ENCODE measurements at regions not wholly inside any gene's neighbourhood (a gene's known extent, or its start where the extent isn't known, plus 50 kb on each side); places are given as distances from the start of the nearest gene placed in this dataset.

GRCh38 chr1:223006917-223007648 lies 136.0 kb downstream of the TLR5 start:
- no peak for DNase-seq (ENCODE audit: low read depth, low spot score)
- in situ Hi-C loops (cut with HindIII; ENCODE audit: low pct_unique_long_range_greater_than_20kb, low sequenced_read_pairs): no loop called here

GRCh38 chr1:223007935-223008334 lies 135.1 kb downstream of the TLR5 start:
- in situ Hi-C loops (cut with HindIII; ENCODE audit: low pct_unique_long_range_greater_than_20kb, low sequenced_read_pairs): no loop called here
- no peak for DNase-seq (ENCODE audit: low read depth, low spot score)

DNA sequence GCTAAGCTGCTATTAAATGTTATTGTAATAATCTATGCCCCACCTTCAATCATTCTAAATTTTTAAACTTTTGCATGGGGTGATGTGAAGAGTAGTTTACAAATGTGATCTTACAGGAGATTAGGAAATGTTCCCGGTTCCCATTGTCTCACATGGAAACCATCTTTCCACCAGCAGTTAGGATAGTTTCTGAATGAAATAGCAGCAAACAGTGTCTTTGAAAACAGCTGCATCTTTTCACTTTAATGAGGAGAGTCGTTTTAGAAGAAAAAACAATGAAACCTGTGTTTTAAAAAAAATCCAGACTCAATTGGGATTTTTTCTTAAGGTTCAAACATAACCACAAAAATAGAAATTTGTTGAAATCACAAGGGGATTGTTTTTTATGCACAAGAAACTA lies 134.2 kb downstream of the TLR5 start:
- no peak for DNase-seq (ENCODE audit: low read depth, low spot score)

DNA sequence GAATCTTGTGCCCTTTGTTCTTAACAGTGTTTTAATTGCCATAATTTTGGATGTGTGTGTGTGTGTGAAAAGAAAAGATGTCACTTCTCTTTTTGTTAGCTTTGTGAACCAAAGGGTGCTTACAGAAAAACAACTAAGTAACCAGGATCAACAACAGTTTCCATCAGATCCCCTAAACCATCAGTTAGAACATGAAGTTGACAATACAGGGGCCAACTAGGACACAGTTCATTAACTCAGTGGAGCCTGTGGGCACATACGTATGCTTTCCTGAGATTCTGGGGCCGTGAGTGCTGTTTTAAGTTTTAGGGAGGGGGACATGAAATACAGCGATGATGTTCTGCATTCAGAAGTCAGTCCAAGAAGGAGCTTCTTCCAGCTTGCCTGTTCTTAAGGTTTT lies 133.6 kb downstream of the TLR5 start:
- in situ Hi-C loops (cut with HindIII; ENCODE audit: low pct_unique_long_range_greater_than_20kb, low sequenced_read_pairs): no loop called here
- DNase-seq (ENCODE audit: low read depth, low spot score): no peak

More for the DNA sequence above, 134.2 kb downstream of the TLR5 start:
- in situ Hi-C loops (cut with HindIII; ENCODE audit: low pct_unique_long_range_greater_than_20kb, low sequenced_read_pairs): no loop called here

DNA sequence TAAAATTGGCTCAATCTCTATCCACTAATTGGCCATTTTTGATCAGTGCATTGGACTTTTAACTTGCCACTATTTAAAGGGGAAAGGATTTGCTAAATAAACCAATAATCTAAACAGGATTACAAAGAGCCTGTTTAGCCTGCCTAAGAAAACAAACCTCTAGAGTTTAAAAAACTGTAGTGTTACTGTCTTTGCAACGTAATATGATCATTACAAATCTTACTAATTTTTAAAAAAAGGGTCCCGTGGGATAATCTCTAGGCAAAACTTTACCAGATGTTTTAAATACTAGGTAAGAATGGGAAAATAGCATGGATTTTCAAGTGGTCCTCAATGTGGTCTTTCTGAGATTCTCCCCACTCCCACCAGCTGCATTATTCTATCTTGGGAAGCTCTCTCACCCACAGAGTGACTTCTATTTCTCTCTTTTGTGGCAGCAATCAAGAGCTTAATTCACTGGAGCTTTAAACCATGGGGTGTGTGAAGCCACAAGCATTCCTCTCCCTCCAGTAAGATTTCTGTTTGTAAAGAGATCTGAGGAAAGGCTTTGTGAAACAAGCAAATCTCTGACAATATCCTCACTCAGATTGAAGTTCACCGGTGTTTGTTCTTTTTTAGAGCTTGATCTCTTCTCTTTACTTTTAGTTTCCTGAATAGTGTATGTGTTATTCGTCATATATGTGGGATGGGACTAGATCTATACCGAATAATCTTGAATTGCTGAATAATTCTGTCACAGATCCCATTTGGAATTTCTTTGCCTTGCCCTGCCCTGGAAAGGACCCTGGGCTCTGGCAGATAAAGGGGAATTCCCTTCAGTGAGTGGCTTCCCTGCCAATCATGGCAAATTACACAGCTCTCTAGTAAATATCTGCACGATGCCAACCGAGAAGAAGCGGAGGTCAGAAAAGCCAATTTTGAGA lies 132.2 kb downstream of the TLR5 start:
- peak; percentile 66 for DNase-seq (ENCODE audit: low read depth, low spot score)
- in situ Hi-C loops (cut with HindIII; ENCODE audit: low pct_unique_long_range_greater_than_20kb, low sequenced_read_pairs): no loop called here

DNA sequence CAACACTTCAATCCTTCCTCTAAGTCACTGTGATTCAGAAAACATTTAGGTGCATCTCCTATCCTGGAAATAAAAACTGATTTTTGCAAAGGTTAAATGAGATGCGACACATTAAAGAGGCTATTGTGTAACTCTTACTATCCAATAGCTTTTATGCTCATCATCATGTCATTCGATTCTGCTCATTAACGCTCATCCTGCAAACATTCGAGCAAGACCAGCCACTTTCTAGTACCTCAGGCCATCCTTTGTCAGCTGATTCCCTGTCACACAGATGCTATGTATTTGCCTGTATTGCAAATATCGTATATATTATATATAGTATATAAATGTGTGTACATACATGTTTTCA lies 131.6 kb downstream of the TLR5 start:
- in situ Hi-C loops (cut with HindIII; ENCODE audit: low pct_unique_long_range_greater_than_20kb, low sequenced_read_pairs): no loop called here
- no peak for DNase-seq (ENCODE audit: low read depth, low spot score)

DNA sequence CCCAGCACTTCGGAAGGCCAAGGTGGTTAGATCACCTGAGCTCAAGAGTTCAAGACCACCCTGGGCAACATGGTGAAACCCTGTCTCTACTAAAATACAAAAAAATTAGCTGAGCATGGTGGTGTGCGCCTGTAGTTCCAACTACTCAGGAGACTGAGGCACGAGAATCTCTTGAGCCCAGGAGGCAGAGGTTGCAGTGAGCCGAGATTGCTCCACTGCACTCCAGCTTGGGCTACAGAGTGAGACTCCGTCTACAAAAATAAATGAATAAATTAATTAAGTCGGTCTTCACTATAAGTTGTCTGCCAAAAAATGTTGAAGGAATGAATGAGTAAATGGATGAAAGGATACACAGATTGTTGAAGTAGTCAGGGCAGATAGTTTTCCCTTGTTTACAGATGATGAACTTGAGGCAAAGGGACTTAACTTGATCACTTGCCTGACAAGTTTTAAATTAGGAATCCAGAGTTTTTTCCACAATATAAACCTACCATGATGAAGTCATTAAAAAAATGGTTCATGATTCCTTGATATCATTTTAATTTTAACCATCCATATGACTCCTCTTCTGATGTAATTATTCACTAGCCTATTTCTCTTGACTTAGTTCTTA lies 130.8 kb downstream of the TLR5 start:
- in situ Hi-C loops (cut with HindIII; ENCODE audit: low pct_unique_long_range_greater_than_20kb, low sequenced_read_pairs): no loop called here
- no peak for DNase-seq (ENCODE audit: low read depth, low spot score)

DNA sequence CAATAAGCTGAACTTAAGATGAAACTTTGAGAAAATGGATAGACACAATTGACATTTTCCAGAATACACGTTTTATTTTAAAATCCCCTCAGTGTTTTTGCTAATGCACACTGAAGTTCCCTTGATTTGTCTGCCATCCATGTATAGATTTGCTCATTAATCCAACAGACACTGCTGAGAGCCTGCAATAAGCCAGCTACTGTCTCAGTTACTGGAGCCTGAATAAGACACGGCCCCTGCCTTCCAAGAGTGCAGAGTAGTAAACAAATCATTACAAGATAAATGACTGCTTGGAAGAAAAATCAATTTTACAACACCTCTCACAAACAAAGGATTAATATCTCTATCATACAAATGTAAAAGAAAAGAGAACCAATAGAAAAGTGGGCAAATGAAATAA lies 130.1 kb downstream of the TLR5 start:
- DNase-seq (ENCODE audit: low read depth, low spot score): no peak
- in situ Hi-C loops (cut with HindIII; ENCODE audit: low pct_unique_long_range_greater_than_20kb, low sequenced_read_pairs): no loop called here

GRCh38 chr1:223014142-223014873 lies 128.7 kb downstream of the TLR5 start:
- DNase-seq (ENCODE audit: low read depth, low spot score): no peak
- in situ Hi-C loops (cut with HindIII; ENCODE audit: low pct_unique_long_range_greater_than_20kb, low sequenced_read_pairs): no loop called here

DNA sequence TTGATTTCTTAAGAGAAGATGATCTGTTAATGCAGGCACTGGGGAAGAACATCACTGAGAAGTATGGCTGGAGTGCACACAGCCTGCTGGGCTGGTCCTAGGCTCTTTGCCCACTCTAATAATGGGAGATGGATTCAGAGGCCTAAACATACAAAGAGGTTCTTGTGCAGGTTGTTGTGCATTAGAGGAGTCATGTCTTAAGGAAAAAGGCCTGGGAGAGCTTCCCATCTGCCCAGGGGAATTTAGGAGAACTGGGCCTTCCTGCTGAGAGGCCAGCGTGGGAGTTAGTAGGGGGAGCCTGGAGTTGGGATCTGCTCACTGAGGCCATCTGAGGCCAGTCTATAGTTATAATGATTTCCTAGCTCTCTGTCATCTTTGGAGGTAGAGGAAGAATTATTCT lies 126.7 kb downstream of the TLR5 start:
- in situ Hi-C loops (cut with HindIII; ENCODE audit: low pct_unique_long_range_greater_than_20kb, low sequenced_read_pairs): no loop called here

GRCh38 chr1:223016890-223017289 lies 126.2 kb downstream of the TLR5 start:
- in situ Hi-C loops (cut with HindIII; ENCODE audit: low pct_unique_long_range_greater_than_20kb, low sequenced_read_pairs): no loop called here
- DNase-seq (ENCODE audit: low read depth, low spot score): no peak

More for the DNA sequence above, 126.7 kb downstream of the TLR5 start:
- DNase-seq (ENCODE audit: low read depth, low spot score): peak; percentile 57

DNA sequence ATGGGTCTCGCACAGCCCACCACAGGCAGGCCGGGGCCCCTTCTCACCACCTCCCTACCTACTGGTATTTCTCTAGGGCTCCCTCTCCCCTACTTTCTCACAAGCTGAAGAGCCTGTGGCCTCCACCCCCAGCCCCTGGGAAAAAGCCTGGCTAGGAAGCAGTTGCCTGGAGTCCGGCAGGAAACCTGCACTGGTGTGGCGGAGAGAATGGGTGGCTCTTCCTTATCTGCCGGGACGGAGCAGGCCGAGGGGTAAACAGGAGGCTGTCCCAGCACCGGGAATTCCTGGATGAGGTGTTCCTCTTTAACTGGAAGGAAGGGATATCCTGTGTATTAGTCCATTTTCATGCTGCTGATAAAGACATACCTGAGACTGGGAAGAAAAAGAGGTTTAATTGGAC lies 125.8 kb downstream of the TLR5 start:
- no peak for DNase-seq (ENCODE audit: low read depth, low spot score)
- in situ Hi-C loops (cut with HindIII; ENCODE audit: low pct_unique_long_range_greater_than_20kb, low sequenced_read_pairs): no loop called here

DNA sequence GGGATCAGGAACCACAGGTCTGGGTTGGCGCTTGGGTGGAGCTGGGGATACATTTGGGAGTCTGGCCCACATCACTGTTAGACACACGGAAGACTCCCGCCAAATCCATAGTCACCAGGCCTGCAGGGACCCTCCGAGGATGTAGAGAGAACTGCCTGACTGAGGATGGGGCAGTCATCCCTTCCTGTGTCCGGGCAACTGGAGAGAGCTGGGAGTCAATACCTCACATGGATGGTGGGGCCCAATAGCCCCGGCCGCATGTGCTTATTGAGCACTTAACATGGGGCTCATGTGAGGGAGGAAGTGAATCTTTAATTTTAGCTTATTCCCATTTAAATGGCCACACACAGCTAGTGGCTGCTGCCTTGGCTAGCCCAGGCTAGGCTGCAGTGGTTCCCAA lies 124.5 kb downstream of the TLR5 start:
- in situ Hi-C loops (cut with HindIII; ENCODE audit: low pct_unique_long_range_greater_than_20kb, low sequenced_read_pairs): no loop called here
- no peak for DNase-seq (ENCODE audit: low read depth, low spot score)

DNA sequence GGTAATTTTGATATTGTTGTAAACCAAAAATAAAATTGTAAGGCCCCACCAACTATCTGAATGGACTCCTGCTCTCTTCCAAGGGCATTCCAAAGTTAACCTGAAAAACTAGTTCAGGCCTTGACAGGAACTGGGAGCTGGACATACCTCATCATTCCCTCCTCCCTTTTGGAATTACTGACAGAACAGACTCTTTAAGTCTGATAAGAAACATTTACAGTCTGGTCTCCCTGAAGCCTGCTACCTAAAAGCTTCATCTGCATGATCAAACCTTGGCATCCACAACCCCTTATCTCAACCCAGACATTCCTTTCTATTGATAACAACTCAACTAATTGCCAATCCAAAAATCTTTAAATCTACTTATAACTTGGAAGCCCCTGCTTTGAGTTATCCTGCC lies 123.8 kb downstream of the TLR5 start:
- DNase-seq (ENCODE audit: low read depth, low spot score): no peak
- in situ Hi-C loops (cut with HindIII; ENCODE audit: low pct_unique_long_range_greater_than_20kb, low sequenced_read_pairs): no loop called here

DNA sequence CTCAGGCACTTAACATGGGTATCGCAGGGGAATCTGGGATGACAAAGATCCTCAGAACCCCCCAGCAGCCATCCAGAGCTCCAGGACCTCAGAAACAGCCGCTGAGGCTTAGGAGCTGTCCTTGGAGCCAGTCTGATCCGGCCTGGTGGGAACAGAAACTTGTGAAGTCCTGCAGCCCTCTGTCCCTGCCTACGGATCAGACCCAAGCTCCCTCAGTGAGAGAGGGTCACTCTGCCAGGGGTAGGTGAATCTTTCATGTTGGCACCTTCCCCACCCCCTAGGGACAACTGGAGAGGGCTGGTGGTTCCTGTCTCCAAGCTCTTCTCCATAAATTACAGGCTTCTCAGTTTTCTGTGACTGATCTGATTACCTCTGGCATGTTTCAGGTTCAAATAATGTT lies 122.3 kb downstream of the TLR5 start:
- in situ Hi-C loops (cut with HindIII; ENCODE audit: low pct_unique_long_range_greater_than_20kb, low sequenced_read_pairs): no loop called here
- no peak for DNase-seq (ENCODE audit: low read depth, low spot score)

- in situ Hi-C loops (cut with HindIII; ENCODE audit: low pct_unique_long_range_greater_than_20kb, low sequenced_read_pairs): no loop called here
- no peak for DNase-seq (ENCODE audit: low read depth, low spot score)
These were observed 120.2 kb downstream of the TLR5 start for GRCh38 chr1:223022641-223023473.

DNA sequence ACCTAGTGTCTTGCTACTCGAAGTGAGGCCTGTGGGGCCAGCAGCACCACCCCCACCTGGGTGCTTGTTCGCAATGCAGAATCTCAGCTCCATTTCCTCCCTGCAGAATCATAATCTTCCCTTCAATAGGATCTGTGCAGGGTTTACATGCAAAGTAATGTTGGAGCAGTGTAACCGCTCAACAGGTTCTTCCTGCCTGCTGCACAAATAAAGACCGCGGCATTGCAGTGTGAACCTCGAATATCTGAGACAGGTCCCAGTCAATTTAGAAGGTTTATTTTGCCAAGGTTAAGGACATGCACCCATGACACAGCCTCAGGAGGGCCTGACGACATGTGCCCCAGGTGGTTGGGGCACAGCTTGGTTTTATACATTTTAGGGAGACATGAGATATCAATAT lies 119.2 kb downstream of the TLR5 start:
- no peak for DNase-seq (ENCODE audit: low read depth, low spot score)
- in situ Hi-C loops (cut with HindIII; ENCODE audit: low pct_unique_long_range_greater_than_20kb, low sequenced_read_pairs): no loop called here
